ENCODE measurements at regions not wholly inside any gene's neighbourhood (a gene's known extent, or its start where the extent isn't known, plus 50 kb on each side); places are given as distances from the start of the nearest gene placed in this dataset.

DNA sequence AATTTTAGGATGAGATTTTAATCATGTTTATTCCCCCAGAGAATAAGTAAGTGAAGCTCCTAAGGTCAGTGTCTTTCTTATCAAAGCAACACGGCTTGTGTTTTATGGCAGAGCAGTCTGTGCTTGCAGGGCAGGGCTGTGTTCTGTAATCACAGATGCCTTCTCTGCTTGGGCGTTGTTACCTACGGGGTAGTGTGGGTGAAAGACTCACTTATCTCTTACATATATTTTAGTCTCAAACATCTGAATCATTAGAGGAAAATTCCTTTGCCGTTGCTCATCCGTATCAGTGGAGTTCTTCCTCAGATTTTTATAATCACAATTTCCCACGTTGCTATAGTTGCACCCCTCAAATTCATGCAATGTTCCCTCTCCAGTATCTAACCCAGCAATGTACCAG lies 271.7 kb upstream of the MEIS2 start:
- H3K4me3 ChIP-seq (replicated peaks; ENCODE audit: low read depth, low read length) = no peak overlapping the region
- TF ChIP-seq, protein P1, sequence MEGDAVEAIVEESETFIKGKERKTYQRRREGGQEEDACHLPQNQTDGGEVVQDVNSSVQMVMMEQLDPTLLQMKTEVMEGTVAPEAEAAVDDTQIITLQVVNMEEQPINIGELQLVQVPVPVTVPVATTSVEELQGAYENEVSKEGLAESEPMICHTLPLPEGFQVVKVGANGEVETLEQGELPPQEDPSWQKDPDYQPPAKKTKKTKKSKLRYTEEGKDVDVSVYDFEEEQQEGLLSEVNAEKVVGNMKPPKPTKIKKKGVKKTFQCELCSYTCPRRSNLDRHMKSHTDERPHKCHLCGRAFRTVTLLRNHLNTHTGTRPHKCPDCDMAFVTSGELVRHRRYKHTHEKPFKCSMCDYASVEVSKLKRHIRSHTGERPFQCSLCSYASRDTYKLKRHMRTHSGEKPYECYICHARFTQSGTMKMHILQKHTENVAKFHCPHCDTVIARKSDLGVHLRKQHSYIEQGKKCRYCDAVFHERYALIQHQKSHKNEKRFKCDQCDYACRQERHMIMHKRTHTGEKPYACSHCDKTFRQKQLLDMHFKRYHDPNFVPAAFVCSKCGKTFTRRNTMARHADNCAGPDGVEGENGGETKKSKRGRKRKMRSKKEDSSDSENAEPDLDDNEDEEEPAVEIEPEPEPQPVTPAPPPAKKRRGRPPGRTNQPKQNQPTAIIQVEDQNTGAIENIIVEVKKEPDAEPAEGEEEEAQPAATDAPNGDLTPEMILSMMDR (IDR thresholded peaks at IDR 0.05; ENCODE audit: low read depth, low read length, missing control alignments) = no peak
- DNase-seq (ENCODE audit: extremely low read depth, low read depth) = no peak

DNA sequence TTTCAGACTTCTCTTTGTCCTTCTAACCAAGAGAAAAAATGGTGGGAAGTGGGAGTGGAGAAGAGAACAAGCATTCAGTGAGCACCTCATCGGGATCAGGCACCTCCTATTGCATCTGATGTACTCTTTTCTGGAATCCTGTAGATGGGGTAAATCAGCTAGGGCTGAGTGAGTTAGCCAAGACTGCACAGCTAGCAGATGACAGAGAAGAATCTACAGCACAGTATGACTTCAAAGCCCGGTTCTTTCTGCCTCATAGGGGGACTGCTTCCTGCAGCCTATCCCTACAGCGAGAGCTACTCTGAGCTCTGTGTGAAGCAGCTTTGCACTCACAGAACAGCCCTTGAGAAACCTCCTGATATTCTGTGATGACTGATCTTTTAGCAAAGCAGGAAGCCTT lies 275.2 kb upstream of the MEIS2 start:
- TF ChIP-seq, protein P1 (IDR thresholded peaks at IDR 0.05; ENCODE audit: low read depth, low read length, missing control alignments) = no peak
- DNase-seq (ENCODE audit: extremely low read depth, low read depth) = no peak
- no peak overlapping the region for H3K4me3 ChIP-seq (replicated peaks; ENCODE audit: low read depth, low read length)

DNA sequence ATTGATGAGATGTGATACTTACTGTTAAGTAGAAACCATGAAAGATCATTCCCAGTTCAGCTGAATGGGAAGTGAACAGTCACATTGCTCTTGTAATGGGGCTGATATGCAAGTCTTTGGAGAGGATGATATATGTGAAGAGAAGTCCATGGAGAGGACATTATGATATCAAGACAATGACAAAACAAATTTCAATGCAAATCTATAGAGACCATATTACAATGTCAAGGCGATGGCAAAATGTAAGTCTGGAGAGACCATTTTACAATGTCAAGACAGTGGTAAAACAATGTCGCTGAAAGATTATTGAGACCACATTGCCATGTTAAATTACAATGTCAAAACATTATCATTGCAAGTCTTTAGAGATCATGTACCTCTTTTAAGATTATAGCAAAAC lies 277.1 kb upstream of the MEIS2 start:
- DNase-seq (ENCODE audit: extremely low read depth, low read depth) = no peak
- TF ChIP-seq, protein P1 (IDR thresholded peaks at IDR 0.05; ENCODE audit: low read depth, low read length, missing control alignments) = no peak
- H3K4me3 ChIP-seq (replicated peaks; ENCODE audit: low read depth, low read length) = no peak overlapping the region

DNA sequence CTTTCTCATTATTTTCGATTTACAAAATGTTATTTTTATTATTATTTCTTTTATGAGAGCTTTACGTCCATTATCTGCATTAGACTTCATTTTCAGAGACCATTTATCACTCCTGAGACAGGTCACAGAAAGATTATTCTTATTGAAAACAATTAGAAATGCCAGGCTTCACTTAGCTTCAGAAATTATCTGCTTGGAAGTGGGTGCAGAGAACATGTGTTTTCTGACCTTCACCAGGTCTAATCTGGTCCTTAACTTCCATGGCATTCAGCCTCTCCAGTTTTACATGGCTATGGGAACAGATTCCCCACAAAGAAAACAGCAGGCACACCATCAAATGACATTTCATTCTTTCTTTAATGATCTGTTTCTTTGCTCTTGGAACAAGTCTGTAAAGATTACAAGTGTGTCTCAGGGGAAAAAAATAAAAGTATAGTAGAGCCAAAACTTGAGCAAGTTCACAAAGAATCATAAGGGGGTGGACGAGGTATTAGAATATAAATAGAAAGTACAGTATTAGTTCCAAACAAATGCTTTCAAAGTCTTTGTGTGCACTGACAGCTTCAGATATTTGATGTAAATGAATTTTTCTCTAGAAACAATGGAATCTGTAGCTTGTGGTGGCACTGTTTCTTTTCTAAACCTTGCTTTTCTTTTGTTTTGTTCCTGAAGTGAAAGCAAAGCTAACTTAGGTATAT lies 294.2 kb upstream of the MEIS2 start:
- no peak for DNase-seq (ENCODE audit: extremely low read depth, low read depth)
- TF ChIP-seq, protein P1 (IDR thresholded peaks at IDR 0.05; ENCODE audit: low read depth, low read length, missing control alignments) = no peak
- H3K4me3 ChIP-seq (replicated peaks; ENCODE audit: low read depth, low read length) = no peak overlapping the region

DNA sequence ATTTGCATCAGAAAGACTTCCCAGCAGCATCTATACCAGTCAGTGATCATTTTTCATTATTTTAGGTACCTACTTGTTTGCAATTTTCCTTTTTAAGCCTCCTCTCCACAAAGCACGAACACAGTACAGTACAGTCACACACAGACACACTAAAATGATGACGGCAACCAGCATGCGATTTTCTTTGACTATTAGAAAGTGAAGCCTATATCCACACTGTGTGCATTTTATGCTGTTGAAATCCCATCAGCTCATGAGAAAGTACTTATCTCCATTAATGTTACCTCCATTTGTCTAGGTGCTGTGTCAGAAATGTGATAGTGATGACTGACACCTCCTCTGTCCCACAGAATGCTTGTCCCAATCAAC lies 294.7 kb upstream of the MEIS2 start:
- no peak overlapping the region for H3K4me3 ChIP-seq (replicated peaks; ENCODE audit: low read depth, low read length)
- TF ChIP-seq, protein P1 (IDR thresholded peaks at IDR 0.05; ENCODE audit: low read depth, low read length, missing control alignments) = no peak
- no peak for DNase-seq (ENCODE audit: extremely low read depth, low read depth)

DNA sequence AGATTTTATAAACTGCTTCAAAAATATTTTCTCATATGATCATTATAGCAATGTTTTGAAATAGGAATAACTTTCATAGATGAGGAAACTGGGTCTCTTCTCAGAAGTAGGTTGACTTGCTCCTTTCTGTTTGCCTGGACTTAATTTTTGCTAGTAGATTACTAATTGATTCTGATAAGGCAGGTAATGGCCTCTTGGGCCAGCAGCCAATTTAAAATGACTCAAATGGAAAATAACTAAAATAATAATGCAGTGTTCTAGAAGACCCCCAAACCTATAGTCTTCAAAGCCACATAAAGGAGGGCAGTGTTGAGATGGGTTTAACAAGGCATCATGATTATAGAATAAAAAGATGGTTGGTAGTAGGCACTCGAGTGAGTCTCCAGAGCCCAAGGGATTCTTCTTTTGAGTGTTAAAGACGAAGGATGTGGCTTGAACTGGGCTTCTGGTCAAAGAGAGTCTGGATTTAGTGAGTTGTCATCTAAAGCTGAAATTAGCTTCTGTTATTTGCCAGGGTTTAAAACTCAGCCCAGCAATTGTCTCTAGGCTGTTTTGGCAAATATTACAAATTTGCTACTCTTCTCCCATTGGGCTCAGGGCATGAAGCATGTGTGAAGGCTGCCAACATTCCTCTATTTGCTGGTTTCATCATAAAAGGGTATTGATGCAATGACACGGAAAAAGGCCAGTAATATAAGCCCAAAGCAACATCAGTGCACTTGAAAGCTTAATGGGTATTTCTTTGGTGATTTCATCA lies 297.1 kb upstream of the MEIS2 start:
- DNase-seq (ENCODE audit: extremely low read depth, low read depth) = no peak
- H3K4me3 ChIP-seq (replicated peaks; ENCODE audit: low read depth, low read length) = no peak overlapping the region
- TF ChIP-seq, protein P1 (IDR thresholded peaks at IDR 0.05; ENCODE audit: low read depth, low read length, missing control alignments) = no peak
